ENCODE measurements at regions not wholly inside any gene's neighbourhood (a gene's known extent, or its start where the extent isn't known, plus 50 kb on each side); places are given as distances from the start of the nearest gene placed in this dataset.

GRCh38 chr11:114876234-114876633 lies 197.9 kb downstream of the NXPE2 start:
- H3K4me1 Mint-ChIP-seq (ENCODE audit: low read depth, unreplicated experiment), result no peaks in the 10 kb centered on the region

GRCh38 chr11:114877976-114878375 lies 199.6 kb downstream of the NXPE2 start:
- H3K27me3 Mint-ChIP-seq (ENCODE audit: low read depth, unreplicated experiment), result peaks cover 5% of the 10 kb centered on the region
- DNase-seq (ENCODE audit: low read depth) (no peak), FAIRE-seq (no peak)

More at GRCh38 chr11:114876234-114876633, 197.9 kb downstream of the NXPE2 start:
- Histone ChIP-seq H3K27ac (ENCODE audit: low read depth, low read length) (no peak overlapping the region), H3K27me3 (ENCODE audit: insufficient read depth, low read length) (no peaks in the 10 kb centered on the region), H3K79me2 (ENCODE audit: insufficient read depth, low read length) (no peaks in the 10 kb centered on the region), H3K4me3 (ENCODE audit: insufficient read depth, low read depth, low read length) (no peak overlapping the region), H3K9me3 (ENCODE audit: insufficient read depth, low read depth, low read length) (no peaks in the 10 kb centered on the region), H3K4me1 (ENCODE audit: insufficient read depth, low read length) (no peaks in the 10 kb centered on the region), H3K9ac (ENCODE audit: low read length) (no peak overlapping the region), H2AFZ (ENCODE audit: low read depth, low read length) (no peak overlapping the region), H3K4me2 (ENCODE audit: low read length) (no peak overlapping the region), H4K20me1 (ENCODE audit: insufficient read depth, low read length) (no peaks in the 10 kb centered on the region), H3K36me3 (ENCODE audit: insufficient read depth, low read length) (no peaks in the 10 kb centered on the region)
- H3K36me3 Mint-ChIP-seq (ENCODE audit: low read depth, unreplicated experiment), result no peaks in the 10 kb centered on the region
- no peak for DNase-seq (ENCODE audit: low read depth)
- H3K27me3 Mint-ChIP-seq (ENCODE audit: low read depth, unreplicated experiment), result peaks cover 15% of the 10 kb centered on the region
- no peaks in the 10 kb centered on the region for H3K9me3 Mint-ChIP-seq (ENCODE audit: unreplicated experiment)
- FAIRE-seq, result no peak
- H3K27ac Mint-ChIP-seq (ENCODE audit: unreplicated experiment), result no peak overlapping the region
- no peak overlapping the region for H3K4me3 Mint-ChIP-seq (ENCODE audit: unreplicated experiment)
- TF ChIP-seq EZH2 (IDR thresholded peaks at IDR 0.05; ENCODE audit: insufficient read depth, low read length), result no peak
- TF ChIP-seq CTCF (IDR thresholded peaks at IDR 0.05; ENCODE audit: insufficient read depth, low read depth, low read length), result no peak

More at GRCh38 chr11:114877976-114878375, 199.6 kb downstream of the NXPE2 start:
- TF ChIP-seq CTCF (IDR thresholded peaks at IDR 0.05; ENCODE audit: insufficient read depth, low read depth, low read length) (no peak), EZH2 (IDR thresholded peaks at IDR 0.05; ENCODE audit: insufficient read depth, low read length) (no peak)
- no peaks in the 10 kb centered on the region for H3K4me1 ChIP-seq (ENCODE audit: insufficient read depth, low read length)
- H3K27ac Mint-ChIP-seq (ENCODE audit: unreplicated experiment), result no peak overlapping the region
- H3K9me3 ChIP-seq (ENCODE audit: insufficient read depth, low read depth, low read length), result no peaks in the 10 kb centered on the region
- H3K4me1 Mint-ChIP-seq (ENCODE audit: low read depth, unreplicated experiment), result no peaks in the 10 kb centered on the region
- no peak overlapping the region for H3K4me2 ChIP-seq (ENCODE audit: low read length)
- H4K20me1 ChIP-seq (ENCODE audit: insufficient read depth, low read length), result no peaks in the 10 kb centered on the region
- H3K27ac ChIP-seq (ENCODE audit: low read depth, low read length), result no peak overlapping the region
- no peaks in the 10 kb centered on the region for H3K36me3 Mint-ChIP-seq (ENCODE audit: low read depth, unreplicated experiment)
- no peaks in the 10 kb centered on the region for H3K27me3 ChIP-seq (ENCODE audit: insufficient read depth, low read length)
- no peak overlapping the region for H3K4me3 ChIP-seq (ENCODE audit: insufficient read depth, low read depth, low read length)
- no peaks in the 10 kb centered on the region for H3K79me2 ChIP-seq (ENCODE audit: insufficient read depth, low read length)
- H3K9ac ChIP-seq (ENCODE audit: low read length), result no peak overlapping the region
- no peak overlapping the region for H2AFZ ChIP-seq (ENCODE audit: low read depth, low read length)
- H3K36me3 ChIP-seq (ENCODE audit: insufficient read depth, low read length), result no peaks in the 10 kb centered on the region
- H3K4me3 Mint-ChIP-seq (ENCODE audit: unreplicated experiment), result no peak overlapping the region
- no peaks in the 10 kb centered on the region for H3K9me3 Mint-ChIP-seq (ENCODE audit: unreplicated experiment)

Data from astrocyte (in vitro differentiated cells and primary cell).